EL (cell line): ENCODE measurements at regions not wholly inside any gene's neighbourhood (a gene's known extent, or its start where the extent isn't known, plus 50 kb on each side); places are given as distances from the start of the nearest gene placed in this dataset.

Experiments
- DNase-seq: peaks from one replicate; pipeline ENCODE4 v3.0.0-alpha.2; 2016

DNA sequence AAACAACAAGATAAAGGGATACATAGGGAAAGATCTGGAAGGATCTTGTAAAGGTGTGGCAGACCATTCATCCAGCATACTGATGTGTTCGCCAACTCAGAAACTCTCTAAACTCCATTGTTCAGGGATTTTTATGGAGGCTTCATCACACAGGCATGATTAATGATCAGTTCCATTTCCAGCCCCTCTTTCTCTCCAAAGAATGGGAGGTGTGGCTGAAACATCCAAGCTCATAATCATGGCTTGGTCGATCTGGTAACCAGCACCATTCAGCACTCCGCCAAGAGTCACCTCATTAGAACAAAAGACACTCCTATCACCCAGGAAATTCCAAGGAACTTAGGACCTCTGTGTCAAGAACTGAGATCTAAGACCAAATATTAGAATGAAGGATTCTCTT, 180.6 kb upstream of the RNPC3 start:
- no peak for DNase-seq

- DNase-seq = no peak
These were observed 184.1 kb upstream of the RNPC3 start for GRCh38 chr1:103341377-103341880.

GRCh38 chr1:103337779-103338178, 187.7 kb upstream of the RNPC3 start:
- no peak for DNase-seq

- no peak for DNase-seq
These were observed 189.1 kb upstream of the RNPC3 start for GRCh38 chr1:103336408-103336807.

- DNase-seq = no peak
These were observed 192.4 kb upstream of the RNPC3 start for GRCh38 chr1:103333141-103333540.

GRCh38 chr1:103327054-103327719, 198.3 kb upstream of the RNPC3 start:
- DNase-seq = no peak

GRCh38 chr1:103326595-103326994, 198.9 kb upstream of the RNPC3 start:
- DNase-seq = no peak

DNA sequence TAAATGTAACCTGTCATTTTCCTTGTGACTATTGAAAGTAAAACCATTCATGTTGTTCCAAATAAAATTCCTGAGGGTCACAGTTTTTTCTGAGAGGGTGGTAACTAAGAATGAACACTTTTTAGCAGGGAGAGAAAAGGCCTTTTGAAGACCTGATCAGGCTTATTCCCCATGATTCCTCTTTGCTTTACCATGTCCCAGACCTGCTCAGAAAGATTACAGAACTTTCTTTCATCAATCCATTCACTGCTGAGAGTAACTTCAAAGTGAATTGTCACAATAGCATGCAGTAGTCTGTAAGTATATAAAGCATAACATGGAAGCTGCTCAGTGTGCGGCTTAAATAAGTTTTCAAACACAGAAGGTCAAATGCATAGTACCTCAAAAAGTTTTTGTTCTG, 201.5 kb upstream of the COL11A1 start:
- no peak for DNase-seq

DNA sequence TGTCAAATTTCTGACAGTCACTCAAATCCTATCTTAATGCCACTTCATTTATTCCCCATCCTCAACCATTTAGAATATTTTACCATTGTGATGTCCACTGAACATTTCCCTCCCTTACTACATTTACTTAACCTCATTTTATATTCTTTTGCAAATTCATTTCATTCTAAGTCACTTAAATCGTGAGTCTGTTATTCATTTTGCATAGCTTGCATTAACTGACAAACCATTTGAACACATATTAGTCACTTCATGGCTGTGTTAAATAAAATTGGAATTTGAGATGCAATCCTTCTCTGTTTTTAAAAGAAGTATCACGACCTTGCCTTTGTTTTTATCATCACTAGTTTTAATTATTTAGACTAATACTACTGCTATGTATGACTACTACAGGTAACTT, 199.4 kb upstream of the COL11A1 start:
- no peak for DNase-seq

DNA sequence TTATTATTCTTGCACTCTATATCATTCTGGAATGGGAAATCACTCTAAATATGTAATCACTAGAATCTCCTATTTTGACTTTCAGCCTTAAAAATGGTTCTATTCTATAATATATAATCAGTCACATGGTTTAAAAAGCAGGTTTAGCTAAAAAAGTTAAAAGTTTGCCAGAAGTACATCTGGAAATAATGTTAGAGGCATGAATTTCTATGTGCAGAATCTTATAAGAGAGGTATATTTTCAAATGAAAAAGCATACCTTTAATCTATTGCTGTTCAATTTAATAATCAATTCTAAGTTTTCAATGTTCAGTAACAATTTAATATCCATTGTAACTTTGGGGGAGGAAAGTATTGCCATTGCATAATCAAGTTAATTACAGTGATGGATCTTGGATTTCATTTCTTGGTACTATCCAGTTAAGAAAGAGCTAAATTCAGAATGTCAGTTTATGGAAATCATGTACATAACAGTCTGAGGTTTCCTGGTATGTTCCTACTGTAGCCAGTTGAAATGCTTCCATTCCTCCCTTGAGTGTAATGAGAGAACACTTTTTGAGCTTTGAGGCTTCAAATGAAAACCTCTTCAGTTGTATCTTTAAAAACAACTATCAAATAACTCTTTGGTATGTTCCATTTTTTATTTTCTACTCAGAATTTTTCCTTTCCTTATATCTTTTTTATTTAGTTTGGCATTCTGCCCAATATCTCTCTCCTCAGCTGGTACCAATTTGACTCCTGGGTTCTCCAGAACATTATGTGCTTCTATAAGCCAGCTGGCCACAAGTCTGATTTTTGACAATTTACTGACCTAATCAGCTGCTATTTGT, 175.7 kb upstream of the COL11A1 start:
- DNase-seq = peak; percentile 2

GRCh38 chr1:103283371-103283770, 175.0 kb upstream of the COL11A1 start:
- DNase-seq = no peak

DNA sequence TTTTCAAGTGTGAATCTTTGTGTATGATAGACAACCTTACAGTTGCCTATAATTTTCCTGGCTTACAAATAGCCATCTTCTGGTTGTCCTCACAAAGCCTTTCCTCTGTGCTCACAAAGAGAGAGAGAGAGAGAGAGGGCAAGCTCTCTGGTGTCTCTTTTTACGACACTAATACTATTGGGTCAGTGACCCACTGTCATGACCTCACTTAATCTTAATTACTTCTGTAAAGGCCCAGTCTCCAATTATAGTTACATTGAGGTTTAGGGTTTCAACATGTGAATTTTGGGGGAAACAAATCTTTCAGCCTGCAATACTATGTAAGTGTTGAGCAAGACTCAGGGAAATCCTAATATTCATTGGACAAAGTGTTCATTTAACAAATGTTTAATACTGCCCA, 167.4 kb upstream of the COL11A1 start:
- no peak for DNase-seq

GRCh38 chr1:103274886-103275285, 166.6 kb upstream of the COL11A1 start:
- DNase-seq = no peak

DNA sequence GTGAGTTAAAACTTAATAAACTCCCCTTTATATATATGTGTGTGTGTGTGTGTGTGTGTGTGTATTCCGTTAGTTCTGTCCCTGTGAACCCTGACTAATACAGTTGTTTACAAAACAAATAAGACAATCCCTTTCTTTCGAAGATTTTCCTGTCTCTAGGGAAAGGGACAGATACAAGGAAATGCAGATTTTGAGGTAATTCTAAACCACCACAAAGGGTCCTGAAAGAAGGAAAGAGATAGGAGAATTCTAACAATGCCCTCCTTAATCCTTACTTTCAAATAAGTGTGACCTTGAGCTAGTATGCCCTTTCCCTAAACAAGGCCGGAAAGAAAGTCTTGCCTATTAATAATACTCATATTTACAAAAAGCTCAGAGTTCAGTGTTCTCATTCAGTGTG, 164.8 kb upstream of the COL11A1 start:
- DNase-seq = no peak

DNA sequence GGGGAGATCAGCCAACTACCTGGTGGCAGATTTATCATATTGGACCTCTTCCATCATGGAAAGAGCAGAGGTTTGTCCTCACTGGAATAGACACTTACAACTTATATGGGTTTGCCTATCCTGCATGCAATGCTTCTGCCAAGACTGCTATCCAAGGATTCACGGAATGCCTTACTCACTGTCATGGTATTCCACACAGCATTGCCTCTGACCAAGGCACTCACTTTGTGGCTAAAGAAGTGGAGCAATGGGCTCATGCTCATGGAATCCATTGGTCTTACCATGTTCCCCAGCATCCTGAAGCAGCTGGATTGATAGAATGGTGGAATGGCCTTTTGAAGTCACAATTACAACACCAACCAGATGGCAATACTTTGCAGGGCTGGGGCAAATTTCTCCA, 163.1 kb upstream of the COL11A1 start:
- DNase-seq = peak; percentile 96

DNA sequence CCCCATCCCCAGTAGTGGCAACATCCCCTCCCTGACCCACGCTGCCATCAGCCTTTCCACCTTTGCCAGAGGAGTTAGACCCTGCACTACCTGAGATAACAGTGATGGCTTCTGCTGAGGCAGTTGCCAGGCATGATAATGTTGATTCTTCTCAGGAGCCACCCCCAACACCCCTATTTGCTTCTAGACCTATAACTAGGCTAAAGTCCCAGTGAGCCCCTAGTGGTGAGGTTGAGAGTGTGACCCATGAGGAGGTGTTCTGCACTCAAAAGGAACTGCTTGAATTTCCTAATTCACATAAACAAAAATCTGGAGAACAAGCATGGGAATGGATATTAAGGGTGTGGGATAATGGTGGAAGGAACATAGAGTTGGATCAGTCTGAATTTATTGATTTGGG, 159.6 kb upstream of the COL11A1 start:
- DNase-seq = no peak

DNA sequence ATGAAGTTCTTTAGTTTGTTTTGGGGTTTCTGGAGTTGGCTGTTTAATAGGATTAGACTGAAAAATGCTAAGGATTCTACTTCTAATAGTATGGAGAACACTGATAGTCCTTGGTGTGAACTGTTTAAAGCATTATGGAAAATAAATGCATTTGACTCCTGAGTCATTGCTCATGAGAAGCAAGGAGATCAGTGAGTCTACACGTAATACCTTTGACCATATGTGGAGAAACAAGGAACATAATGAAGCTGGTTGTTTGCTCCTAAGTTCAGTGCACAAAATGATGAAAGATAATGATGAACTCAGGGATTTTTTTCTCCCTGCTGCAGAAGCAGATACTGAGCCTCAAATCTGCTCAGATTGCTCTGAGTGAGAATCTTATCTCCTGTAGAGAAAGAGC, 158.9 kb upstream of the COL11A1 start:
- no peak for DNase-seq

DNA sequence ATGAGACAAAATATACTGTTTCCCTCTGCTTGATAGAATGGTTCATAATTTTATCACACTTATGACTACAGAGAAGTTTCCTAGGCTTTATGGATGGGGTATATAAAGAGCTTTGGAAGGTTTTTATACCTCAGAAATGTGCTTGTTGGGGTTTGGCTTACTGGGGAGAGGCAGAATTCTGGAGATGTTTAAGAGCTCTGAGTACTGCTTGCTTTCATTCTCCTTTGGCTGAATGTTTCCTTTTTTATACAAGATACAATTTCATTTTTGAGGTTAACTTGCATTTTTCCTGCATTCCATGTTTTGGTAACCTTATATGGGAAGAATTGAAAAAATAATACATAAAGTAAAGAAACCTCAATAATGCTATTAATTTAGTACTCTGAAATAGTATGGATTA, 157.7 kb upstream of the COL11A1 start:
- DNase-seq = peak; percentile 63

DNA sequence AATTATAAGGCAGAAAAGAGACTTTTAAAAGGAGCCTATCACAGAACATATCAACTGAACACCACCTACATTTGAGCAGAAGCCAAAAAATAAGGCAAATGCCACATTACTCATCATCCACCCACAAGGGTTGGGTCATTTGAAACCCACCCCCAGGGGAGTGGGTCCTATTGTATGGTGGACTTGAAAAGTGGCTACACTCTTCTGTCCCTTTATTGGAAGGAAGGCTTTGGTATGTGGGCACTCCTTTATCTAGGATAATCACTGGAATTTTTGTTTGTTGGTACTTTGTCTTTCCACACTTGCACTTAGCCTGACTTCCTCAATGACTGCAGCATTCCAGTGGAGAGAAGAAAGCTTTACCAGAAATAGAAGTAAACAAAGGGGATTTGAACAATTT, 157.2 kb upstream of the COL11A1 start:
- peak; percentile 68 for DNase-seq

DNA sequence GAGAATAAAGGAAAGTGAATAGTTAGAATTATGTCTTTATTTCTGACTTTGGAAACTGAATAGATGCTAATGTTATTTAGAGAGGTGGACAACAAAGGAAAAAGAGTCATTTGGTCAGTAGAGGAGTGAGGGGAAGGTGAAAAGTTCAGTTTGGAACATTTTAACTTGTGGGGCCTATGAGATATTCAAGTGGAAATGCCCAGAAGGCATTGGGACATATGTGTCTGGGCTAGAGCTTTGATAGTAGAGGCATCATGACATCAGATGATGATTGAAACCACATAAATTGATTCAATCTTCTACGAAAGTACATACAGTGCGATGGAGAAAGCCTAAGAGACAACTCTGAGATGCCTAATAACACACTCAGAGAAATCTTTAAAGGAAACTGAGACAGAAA, 151.7 kb upstream of the COL11A1 start:
- no peak for DNase-seq

DNA sequence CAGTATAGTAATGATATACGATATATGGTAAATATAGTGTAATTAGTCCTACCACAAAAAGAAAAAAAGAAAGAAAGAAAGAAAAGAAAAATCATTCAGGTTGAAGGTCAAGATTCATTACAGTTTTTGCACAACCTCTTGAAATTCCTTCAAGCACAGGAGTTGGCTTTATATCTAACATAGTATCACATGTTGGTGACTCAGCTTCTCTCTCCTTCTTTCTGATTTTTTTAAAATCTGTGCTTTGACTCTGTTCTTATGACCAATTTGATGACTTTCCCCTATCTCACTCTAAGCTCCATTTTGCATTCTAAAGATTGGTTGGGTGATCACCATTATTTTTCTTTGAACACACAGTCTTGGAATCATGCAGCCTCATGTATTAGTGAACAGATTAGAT, 148.2 kb upstream of the COL11A1 start:
- DNase-seq = peak; percentile 41

- no peak for DNase-seq
These were observed 146.4 kb upstream of the COL11A1 start for GRCh38 chr1:103254691-103255090.

DNA sequence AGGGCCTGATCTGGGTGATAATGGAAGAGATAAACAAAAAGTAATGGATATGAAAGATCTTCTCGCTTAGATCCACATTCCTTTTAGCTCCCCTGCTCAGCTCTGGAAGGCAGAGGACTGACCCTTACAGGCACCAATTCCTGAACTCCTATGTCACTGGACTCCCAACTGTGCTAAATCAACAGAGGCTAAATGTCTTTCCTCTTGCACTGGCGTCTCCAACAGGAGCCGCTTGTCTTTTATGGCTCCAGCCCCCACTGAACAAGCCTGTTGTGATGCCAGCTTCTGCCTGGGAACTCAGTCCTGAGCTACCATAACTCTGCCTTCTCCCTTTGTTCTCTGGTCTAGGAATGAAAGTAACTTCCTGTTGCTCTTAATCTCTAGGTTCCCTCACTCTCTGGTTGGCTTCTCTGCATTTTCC, 142.1 kb upstream of the COL11A1 start:
- DNase-seq = peak; percentile 89

GRCh38 chr1:103248417-103249102, 140.2 kb upstream of the COL11A1 start:
- no peak for DNase-seq
